Neural cell (in vitro differentiated cells): ENCODE measurements at regions not wholly inside any gene's neighbourhood (a gene's known extent, or its start where the extent isn't known, plus 50 kb on each side); places are given as distances from the start of the nearest gene placed in this dataset.

ENCODE experiments used
- H2AFZ ChIP-seq: fragments of 200-600, 300-800 bp; sonication (generic), shearing (Covaris generic); 2 replicates; pipeline ENCODE4 v1.6.0; 2014; ENCODE audit warnings: low read depth, mild to moderate bottlenecking, antibody characterized with exemption, low read length, moderate library complexity
- H3F3A ChIP-seq: fragments of 200-600 bp; shearing (Covaris generic); 2 replicates; pipeline ENCODE4 v1.6.1; 2016; ENCODE audit warnings: mild to moderate bottlenecking, moderate library complexity, mixed read lengths, antibody characterized with exemption, low read length; ENCODE audit not compliant: insufficient read depth, poor library complexity, severe bottlenecking
- H3K27ac ChIP-seq: fragments of 200-600, 300-800 bp; sonication (generic), shearing (Covaris generic); 2 replicates; pipeline ENCODE4 v1.5.1; 2014; ENCODE audit warnings: mild to moderate bottlenecking, low read length, moderate library complexity
- H3K27me3 ChIP-seq: fragments of 300-800, 200-600 bp; sonication (generic), shearing (Covaris generic); 2 replicates; pipeline ENCODE4 v1.6.0; 2014; ENCODE audit warnings: mild to moderate bottlenecking, low read depth, low read length, moderate library complexity; ENCODE audit not compliant: insufficient read depth
- H3K36me3 ChIP-seq: fragments of 300-800, 200-600 bp; sonication (generic), shearing (Covaris generic); 2 replicates; pipeline ENCODE4 v1.5.1; 2014; ENCODE audit warnings: mild to moderate bottlenecking, antibody characterized with exemption, low read length, moderate library complexity; ENCODE audit not compliant: insufficient read depth
- H3K4me2 ChIP-seq: fragments of 300-800, 200-600 bp; sonication (generic), shearing (Covaris generic); 2 replicates; pipeline ENCODE4 v1.6.0; 2014; ENCODE audit warnings: mild to moderate bottlenecking, low read length
- H3K4me3 ChIP-seq: fragments of 300-800, 200-600 bp; sonication (generic), shearing (Covaris generic); 2 replicates; pipeline ENCODE4 v1.5.1; 2014; ENCODE audit warnings: mild to moderate bottlenecking, low read length, moderate library complexity
- H3K79me2 ChIP-seq: fragments of 200-600 bp; shearing (Covaris generic); replicated peaks from 2 replicates; pipeline ENCODE4 v1.6.0; 2014; ENCODE audit warnings: mild to moderate bottlenecking, low read length, moderate library complexity; ENCODE audit not compliant: insufficient read depth
- H3K9ac ChIP-seq: fragments of 300-800, 200-600 bp; sonication (generic), shearing (Covaris generic); 2 replicates; pipeline ENCODE4 v1.6.1; 2016; ENCODE audit warnings: mild to moderate bottlenecking, low read length, mixed read lengths
- H3K9me2 ChIP-seq: fragments of 200-600 bp; shearing (Covaris generic); 2 replicates; pipeline ENCODE4 v1.6.1; 2016; ENCODE audit warnings: mild to moderate bottlenecking, low read length, mixed read lengths; ENCODE audit not compliant: insufficient read depth
- H3K9me3 ChIP-seq: fragments of 200-600, 300-800 bp; sonication (generic), shearing (Covaris generic); 2 replicates; pipeline ENCODE4 v1.6.1; 2016; ENCODE audit warnings: mild to moderate bottlenecking, mixed run types, low read length, moderate library complexity, mixed read lengths
- H4K20me1 ChIP-seq: fragments of 200-600 bp; shearing (Covaris generic); 2 replicates; pipeline ENCODE4 v1.6.1; 2016; ENCODE audit warnings: mild to moderate bottlenecking, mixed run types; ENCODE audit not compliant: insufficient read depth
- CTCF ChIP-seq: fragments of 450-650 bp; IDR thresholded peaks from 2 replicates; pipeline ENCODE4 v1.5.1; 2014; ENCODE audit warnings: antibody characterized with exemption, mild to moderate bottlenecking, moderate library complexity; ENCODE audit not compliant: poor library complexity, severe bottlenecking
- EP300 ChIP-seq: fragments of 450-650 bp; conservative IDR thresholded peaks from 2 replicates; pipeline ENCODE4 v1.6.1; 2014; ENCODE audit warnings: antibody characterized with exemption, mild to moderate bottlenecking, moderate library complexity; ENCODE audit not compliant: poor library complexity, severe bottlenecking
- EZH2 ChIP-seq: fragments of 200-600, 300-800 bp; shearing (Covaris generic), sonication (generic); IDR thresholded peaks from 2 replicates; pipeline ENCODE4 v1.6.1; 2014; ENCODE audit warnings: antibody characterized with exemption, low read length, borderline replicate concordance, mild to moderate bottlenecking; ENCODE audit not compliant: insufficient read depth, poor library complexity, severe bottlenecking
- MXI1 ChIP-seq: fragments of 450-650 bp; conservative IDR thresholded peaks from 2 replicates; pipeline ENCODE4 v1.6.1; 2014; ENCODE audit warnings: antibody characterized with exemption, mild to moderate bottlenecking; ENCODE audit not compliant: poor library complexity, severe bottlenecking
- POLR2AphosphoS5 ChIP-seq: IDR thresholded peaks from 2 replicates; pipeline ENCODE4 v1.6.1; 2012
- RAD21 ChIP-seq: fragments of 450-650 bp; conservative IDR thresholded peaks from 2 replicates; pipeline ENCODE4 v1.6.1; 2014; ENCODE audit warnings: antibody characterized with exemption, mild to moderate bottlenecking, moderate library complexity
- REST ChIP-seq: IDR thresholded peaks from 2 replicates; pipeline ENCODE4 v1.6.1; 2012; ENCODE audit warnings: borderline replicate concordance
- SMC3 ChIP-seq: fragments of 450-650 bp; conservative IDR thresholded peaks from 2 replicates; pipeline ENCODE4 v1.6.1; 2014; ENCODE audit warnings: antibody characterized with exemption, mild to moderate bottlenecking, moderate library complexity; ENCODE audit not compliant: poor library complexity
- TAF1 ChIP-seq: IDR thresholded peaks from 2 replicates; pipeline ENCODE4 v1.6.1; 2012; ENCODE audit warnings: low read depth

GRCh38 chrX:139297638-139298037, 232.9 kb upstream of the F9 start:
- Histone ChIP-seq H3K9me2 (no peaks in the 10 kb centered on the region), H4K20me1 (no peaks in the 10 kb centered on the region), H3F3A (no peaks in the 10 kb centered on the region), H2AFZ (no peak overlapping the region), H3K79me2 (no peaks in the 10 kb centered on the region), H3K4me2 (no peak overlapping the region), H3K9ac (no peak overlapping the region), H3K27me3 (no peaks in the 10 kb centered on the region), H3K9me3 (no peaks in the 10 kb centered on the region), H3K4me3 (no peak overlapping the region), H3K27ac (no peak overlapping the region), H3K36me3 (no peaks in the 10 kb centered on the region)
- TF ChIP-seq POLR2AphosphoS5 (no peak), SMC3 (no peak), EZH2 (no peak), EP300 (no peak), REST (no peak), MXI1 (no peak), CTCF (no peak), RAD21 (no peak), TAF1 (no peak)

- Histone ChIP-seq H3K9me3 (no peaks in the 10 kb centered on the region), H3K27ac (no peak overlapping the region), H3K9me2 (no peaks in the 10 kb centered on the region), H3K9ac (no peak overlapping the region), H3K4me3 (no peak overlapping the region), H3K36me3 (no peaks in the 10 kb centered on the region), H3K27me3 (no peaks in the 10 kb centered on the region), H3F3A (no peaks in the 10 kb centered on the region), H3K79me2 (no peaks in the 10 kb centered on the region), H3K4me2 (no peak overlapping the region), H2AFZ (no peak overlapping the region), H4K20me1 (no peaks in the 10 kb centered on the region)
- TF ChIP-seq RAD21 (no peak), EP300 (no peak), CTCF (no peak), MXI1 (no peak), TAF1 (no peak), REST (no peak), EZH2 (no peak), POLR2AphosphoS5 (no peak), SMC3 (no peak)
Observed at GRCh38 chrX:139293991-139294390, 236.5 kb upstream of the F9 start.
